ENCODE measurements at regions not wholly inside any gene's neighbourhood (a gene's known extent, or its start where the extent isn't known, plus 50 kb on each side); places are given as distances from the start of the nearest gene placed in this dataset.

- Histone ChIP-seq H3K4me3 (ENCODE audit: low read length in 3 of 3) (no peak overlapping the region), H3K9me3 (ENCODE audit: control insufficient read depth in 2 of 3, insufficient read depth in 1 of 3, low read length in 3 of 3) (no peaks in the 10 kb centered on the region), H3K9ac (ENCODE audit: low read length in 3 of 3) (no peak overlapping the region), H3K27ac (ENCODE audit: low read depth in 2 of 2, low read length in 2 of 2) (no peak overlapping the region), H3K36me3 (ENCODE audit: control insufficient read depth in 2 of 3, insufficient read depth in 3 of 3, low read length in 3 of 3) (no peaks in the 10 kb centered on the region), H3K4me1 (ENCODE audit: control insufficient read depth in 2 of 3, insufficient read depth in 2 of 3, low read depth in 1 of 3, low read length in 3 of 3) (peaks cover 0 to 2% (median 0%) of the 10 kb centered on the region in 3 donors), H3K27me3 (ENCODE audit: control insufficient read depth, insufficient read depth, low read length) (no peaks in the 10 kb centered on the region)
- DNase-seq (peak in 1 of 5 donors; percentile 25), FAIRE-seq (no peak)
- no peak for TF ChIP-seq CTCF (IDR thresholded peaks at IDR 0.05; ENCODE audit: borderline replicate concordance, extremely low read depth, insufficient read depth)
- intact Hi-C loops (cut with DNase I) = no loop called here
Measured at GRCh38 chr6:106886922-106887797, 87.4 kb downstream of the CD24 start.

GRCh38 chr6:106886081-106886843 lies 88.3 kb downstream of the CD24 start:
- H3K36me3 ChIP-seq (ENCODE audit: control insufficient read depth in 2 of 3, insufficient read depth in 3 of 3, low read length in 3 of 3) = no peaks in the 10 kb centered on the region
- peak overlapping the region in 1 of 2 donors; percentile 23 for H3K27ac ChIP-seq (ENCODE audit: low read depth in 2 of 2, low read length in 2 of 2)
- no peak overlapping the region for H3K4me3 ChIP-seq (ENCODE audit: low read length in 3 of 3)
- no peaks in the 10 kb centered on the region for H3K9me3 ChIP-seq (ENCODE audit: control insufficient read depth in 2 of 3, insufficient read depth in 1 of 3, low read length in 3 of 3)
- no peak for TF ChIP-seq CTCF (IDR thresholded peaks at IDR 0.05; ENCODE audit: borderline replicate concordance, extremely low read depth, insufficient read depth)
- peaks cover 0 to 2% (median 0%) of the 10 kb centered on the region in 3 donors for H3K4me1 ChIP-seq (ENCODE audit: control insufficient read depth in 2 of 3, insufficient read depth in 2 of 3, low read depth in 1 of 3, low read length in 3 of 3)
- no peak for DNase-seq
- intact Hi-C loops (cut with DNase I) = no loop called here
- H3K9ac ChIP-seq (ENCODE audit: low read length in 3 of 3) = no peak overlapping the region
- H3K27me3 ChIP-seq (ENCODE audit: control insufficient read depth, insufficient read depth, low read length) = no peaks in the 10 kb centered on the region
- FAIRE-seq = no peak

- intact Hi-C loops (cut with DNase I) = no loop called here
Measured at GRCh38 chr6:106885679-106886078, 88.8 kb downstream of the CD24 start.

More at GRCh38 chr6:106885679-106886078, 88.8 kb downstream of the CD24 start:
- no peak overlapping the region for H3K4me3 ChIP-seq (ENCODE audit: low read length in 3 of 3)
- no peaks in the 10 kb centered on the region for H3K9me3 ChIP-seq (ENCODE audit: control insufficient read depth in 2 of 3, insufficient read depth in 1 of 3, low read length in 3 of 3)
- no peak overlapping the region for H3K27ac ChIP-seq (ENCODE audit: low read depth in 2 of 2, low read length in 2 of 2)
- DNase-seq (no peak), FAIRE-seq (no peak)
- no peak for TF ChIP-seq CTCF (IDR thresholded peaks at IDR 0.05; ENCODE audit: borderline replicate concordance, extremely low read depth, insufficient read depth)
- H3K27me3 ChIP-seq (ENCODE audit: control insufficient read depth, insufficient read depth, low read length) = no peaks in the 10 kb centered on the region
- H3K36me3 ChIP-seq (ENCODE audit: control insufficient read depth in 2 of 3, insufficient read depth in 3 of 3, low read length in 3 of 3) = no peaks in the 10 kb centered on the region
- no peak overlapping the region for H3K9ac ChIP-seq (ENCODE audit: low read length in 3 of 3)
- H3K4me1 ChIP-seq (ENCODE audit: control insufficient read depth in 2 of 3, insufficient read depth in 2 of 3, low read depth in 1 of 3, low read length in 3 of 3) = peaks cover 0 to 2% (median 0%) of the 10 kb centered on the region in 3 donors

Measured in kidney (tissue), 13 donors.